Fibroblast of lung (primary cell): ENCODE measurements at regions not wholly inside any gene's neighbourhood (a gene's known extent, or its start where the extent isn't known, plus 50 kb on each side); places are given as distances from the start of the nearest gene placed in this dataset.

Experiments used
- DNase-seq, 2 donors: peaks; one replicate each; pipeline versions ENCODE4 v3.0.0 to v3.0.0-alpha.2; 2010; ENCODE audit warnings: low read depth in 2 of 2
- H2AFZ ChIP-seq: 2 replicates; pipeline ENCODE4 v1.5.1; 2012; ENCODE audit warnings: low read length, control low read depth, inconsistent platforms
- H3K27ac ChIP-seq: 2 replicates; pipeline ENCODE4 v1.5.1; 2011; ENCODE audit warnings: low read length, control low read depth; ENCODE audit not compliant: insufficient read depth
- H3K27me3 ChIP-seq: 2 replicates; pipeline ENCODE4 v1.5.1; 2011; ENCODE audit warnings: mild to moderate bottlenecking, low read length; ENCODE audit not compliant: control insufficient read depth, insufficient read depth
- H3K36me3 ChIP-seq: 2 replicates; pipeline ENCODE4 v1.5.1; 2011; ENCODE audit warnings: low read length; ENCODE audit not compliant: control insufficient read depth, insufficient read depth
- H3K4me1 ChIP-seq: 2 replicates; pipeline ENCODE4 v1.5.1; 2011; ENCODE audit warnings: low read length; ENCODE audit not compliant: control insufficient read depth, insufficient read depth; ENCODE audit errors: extremely low read depth
- H3K4me2 ChIP-seq: 2 replicates; pipeline ENCODE4 v1.5.1; 2011; ENCODE audit warnings: low read length, control low read depth; ENCODE audit not compliant: insufficient read depth; ENCODE audit errors: extremely low read depth
- H3K4me3 ChIP-seq, 4 experiments: fragments of 200-600 bp in 1 of 4; sonication (generic) in 1 of 4; replicated peaks in 1 of 4; 2 replicates each; pipeline ENCODE4 v1.5.1; 2011 to 2016; ENCODE audit warnings: low read length in 4 of 4, low read depth in 3 of 4, mild to moderate bottlenecking in 3 of 4, control low read depth in 2 of 4, inconsistent platforms in 1 of 4, mixed read lengths in 1 of 4; ENCODE audit not compliant: insufficient read depth in 1 of 4; ENCODE audit errors: control extremely low read depth in 1 of 4
- H3K79me2 ChIP-seq: 2 replicates; pipeline ENCODE4 v1.5.1; 2012; ENCODE audit warnings: mild to moderate bottlenecking, low read length, inconsistent platforms; ENCODE audit not compliant: control insufficient read depth, insufficient read depth
- H3K9ac ChIP-seq: 2 replicates; pipeline ENCODE4 v1.5.1; 2011; ENCODE audit warnings: mild to moderate bottlenecking, low read length, control low read depth; ENCODE audit not compliant: insufficient read depth
- H3K9me3 ChIP-seq: 2 replicates; pipeline ENCODE4 v1.5.1; 2012; ENCODE audit warnings: low read depth, low read length; ENCODE audit not compliant: control insufficient read depth, insufficient read depth
- H4K20me1 ChIP-seq: 2 replicates; pipeline ENCODE4 v1.5.1; 2011; ENCODE audit warnings: low read length; ENCODE audit not compliant: control insufficient read depth, insufficient read depth; ENCODE audit errors: extremely low read depth
- EZH2 ChIP-seq: IDR thresholded peaks from 2 replicates; pipeline ENCODE4 v1.5.1; 2012; ENCODE audit warnings: low read length, control low read depth, mild to moderate bottlenecking; ENCODE audit errors: missing control alignments
- TF ChIP-seq, protein P1 (sequence below), 2 donors: IDR thresholded peaks in 1 of 2; conservative IDR thresholded peaks in 1 of 2; 1 replicate in 1 of 2; 2 replicates in 1 of 2; pipeline ENCODE4 v1.5.1; 2011 to 2012; ENCODE audit warnings: low read length in 2 of 2, control low read depth in 1 of 2, inconsistent platforms in 1 of 2, low read depth in 1 of 2, mild to moderate bottlenecking in 1 of 2

DNA sequence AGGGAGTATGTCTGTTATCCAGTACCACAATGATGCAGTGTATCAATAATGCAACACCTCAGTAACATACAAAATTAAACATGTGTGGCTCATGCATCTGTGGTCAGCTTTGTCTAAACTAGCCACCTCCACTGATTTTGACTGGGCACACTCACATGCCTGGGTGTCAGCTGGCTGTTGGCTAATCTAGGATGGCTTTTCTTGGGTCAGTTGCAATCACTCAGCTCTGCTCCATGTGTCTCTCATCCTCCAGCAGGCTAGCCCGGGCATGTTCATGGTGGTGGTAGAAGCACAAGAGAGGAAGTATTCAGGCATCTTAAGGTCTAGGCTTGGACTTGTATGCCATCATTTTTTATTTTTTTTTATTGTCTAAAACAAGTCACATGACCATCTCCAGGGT lies 59.3 kb upstream of the JAG1 start:
- H3K9ac ChIP-seq, result no peak overlapping the region

DNA sequence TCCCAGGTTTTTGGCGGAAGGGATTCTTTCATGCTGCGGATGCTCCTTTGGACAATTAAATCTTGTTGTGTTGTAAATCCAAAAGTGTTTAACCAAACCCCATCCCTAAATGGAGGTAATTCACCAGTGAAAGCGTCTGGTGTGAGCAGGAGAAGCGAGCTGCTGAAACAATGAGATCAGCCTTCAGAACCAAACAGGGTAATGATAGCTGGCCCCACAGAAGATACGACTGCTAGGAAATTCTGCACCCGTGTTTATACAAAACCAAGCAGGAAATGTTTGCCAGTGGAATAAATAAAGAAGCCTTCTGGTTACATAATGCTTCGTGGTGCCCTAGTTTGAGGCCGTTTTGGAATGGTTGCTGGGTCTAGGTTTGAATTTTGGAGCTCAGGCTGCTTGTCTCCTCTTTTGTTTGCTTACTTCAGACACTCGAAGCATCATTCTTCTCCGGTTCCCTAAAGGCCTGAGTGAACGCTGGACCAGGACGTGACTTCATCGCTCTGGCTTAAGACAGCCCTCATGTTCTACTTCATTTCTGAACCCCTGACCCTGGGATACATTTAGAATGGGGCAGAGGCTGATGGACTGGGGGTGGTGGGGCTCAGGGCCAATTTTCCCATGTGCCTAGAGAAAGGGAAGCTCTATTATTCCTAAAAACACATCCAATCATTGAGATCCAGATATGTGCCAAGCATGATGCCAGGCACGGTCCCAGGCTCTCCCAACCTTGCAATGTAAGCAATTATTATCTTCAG lies 61.6 kb upstream of the JAG1 start:
- peaks cover 2% of the 10 kb centered on the region for H3K4me1 ChIP-seq
- no peaks in the 10 kb centered on the region for H4K20me1 ChIP-seq
- no peaks in the 10 kb centered on the region for H3K79me2 ChIP-seq
- no peaks in the 10 kb centered on the region for H3K9me3 ChIP-seq
- H3K27me3 ChIP-seq, result no peaks in the 10 kb centered on the region
- no peak overlapping the region for H3K4me3 ChIP-seq
- TF ChIP-seq, protein P1, sequence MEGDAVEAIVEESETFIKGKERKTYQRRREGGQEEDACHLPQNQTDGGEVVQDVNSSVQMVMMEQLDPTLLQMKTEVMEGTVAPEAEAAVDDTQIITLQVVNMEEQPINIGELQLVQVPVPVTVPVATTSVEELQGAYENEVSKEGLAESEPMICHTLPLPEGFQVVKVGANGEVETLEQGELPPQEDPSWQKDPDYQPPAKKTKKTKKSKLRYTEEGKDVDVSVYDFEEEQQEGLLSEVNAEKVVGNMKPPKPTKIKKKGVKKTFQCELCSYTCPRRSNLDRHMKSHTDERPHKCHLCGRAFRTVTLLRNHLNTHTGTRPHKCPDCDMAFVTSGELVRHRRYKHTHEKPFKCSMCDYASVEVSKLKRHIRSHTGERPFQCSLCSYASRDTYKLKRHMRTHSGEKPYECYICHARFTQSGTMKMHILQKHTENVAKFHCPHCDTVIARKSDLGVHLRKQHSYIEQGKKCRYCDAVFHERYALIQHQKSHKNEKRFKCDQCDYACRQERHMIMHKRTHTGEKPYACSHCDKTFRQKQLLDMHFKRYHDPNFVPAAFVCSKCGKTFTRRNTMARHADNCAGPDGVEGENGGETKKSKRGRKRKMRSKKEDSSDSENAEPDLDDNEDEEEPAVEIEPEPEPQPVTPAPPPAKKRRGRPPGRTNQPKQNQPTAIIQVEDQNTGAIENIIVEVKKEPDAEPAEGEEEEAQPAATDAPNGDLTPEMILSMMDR (conservative IDR thresholded peaks at IDR 0.05 in 1 of 2, IDR thresholded peaks at IDR 0.05 in 1 of 2; ENCODE audit: low read depth in 1 of 2, low read length in 2 of 2), result no peak
- no peak for TF ChIP-seq EZH2
- H3K9ac ChIP-seq, result no peak overlapping the region
- no peak overlapping the region for H3K27ac ChIP-seq
- H3K4me2 ChIP-seq, result no peak overlapping the region
- DNase-seq, result peak in 1 of 2 donors; percentile 19
- no peaks in the 10 kb centered on the region for H3K36me3 ChIP-seq
- H2AFZ ChIP-seq, result peak overlapping the region; percentile 17

More for the DNA sequence above, 59.3 kb upstream of the JAG1 start:
- peak; percentile 7 to 54 for DNase-seq
- no peak overlapping the region for H3K4me2 ChIP-seq
- no peak overlapping the region for H3K4me3 ChIP-seq
- H3K79me2 ChIP-seq, result no peaks in the 10 kb centered on the region
- no peaks in the 10 kb centered on the region for H4K20me1 ChIP-seq
- no peaks in the 10 kb centered on the region for H3K27me3 ChIP-seq
- no peak overlapping the region for H3K27ac ChIP-seq
- no peak overlapping the region for H2AFZ ChIP-seq
- no peaks in the 10 kb centered on the region for H3K9me3 ChIP-seq
- TF ChIP-seq, protein P1 (conservative IDR thresholded peaks at IDR 0.05 in 1 of 2, IDR thresholded peaks at IDR 0.05 in 1 of 2; ENCODE audit: low read depth in 1 of 2, low read length in 2 of 2), result no peak
- no peak for TF ChIP-seq EZH2
- no peaks in the 10 kb centered on the region for H3K36me3 ChIP-seq
- H3K4me1 ChIP-seq, result no peaks in the 10 kb centered on the region

DNA sequence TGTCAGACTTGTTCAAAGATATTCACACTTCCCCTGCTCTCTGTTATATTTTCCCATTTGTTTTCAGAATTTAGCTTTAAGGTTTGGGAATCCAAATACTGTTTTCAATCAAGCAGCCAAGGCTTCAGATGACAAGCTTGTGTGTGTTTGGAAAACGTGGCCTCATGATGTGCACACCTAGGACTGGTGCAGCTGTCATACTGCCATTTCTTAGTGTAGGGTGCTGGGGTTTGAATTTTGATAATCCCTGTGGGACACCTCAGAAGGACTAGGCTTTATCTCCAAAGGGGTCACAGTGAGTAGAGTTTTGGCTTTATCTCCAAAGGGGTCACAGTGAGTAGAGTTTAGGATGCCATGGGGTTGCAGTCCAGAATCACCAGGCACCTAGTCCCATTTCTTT lies 65.3 kb upstream of the JAG1 start:
- Histone ChIP-seq H3K27ac (no peak overlapping the region), H3K4me2 (peak overlapping the region; percentile 73), H3K4me1 (peaks cover 2% of the 10 kb centered on the region), H3K27me3 (no peaks in the 10 kb centered on the region), H3K79me2 (no peaks in the 10 kb centered on the region), H3K36me3 (no peaks in the 10 kb centered on the region), H3K4me3 (peak overlapping the region; percentile 3 to 36 (median 22)), H4K20me1 (no peaks in the 10 kb centered on the region), H3K9me3 (no peaks in the 10 kb centered on the region), H3K9ac (no peak overlapping the region), H2AFZ (peak overlapping the region; percentile 65)
- no peak for DNase-seq
- TF ChIP-seq, protein P1 (conservative IDR thresholded peaks at IDR 0.05 in 1 of 2, IDR thresholded peaks at IDR 0.05 in 1 of 2; ENCODE audit: low read depth in 1 of 2, low read length in 2 of 2), result no peak
- TF ChIP-seq EZH2, result no peak
